LNCaP clone FGC (cell line): ENCODE measurements at regions not wholly inside any gene's neighbourhood (a gene's known extent, or its start where the extent isn't known, plus 50 kb on each side); places are given as distances from the start of the nearest gene placed in this dataset.

Source experiments
- DNase-seq: peaks from one replicate; pipeline ENCODE4 v3.0.0-alpha.2; 2011; ENCODE audit warnings: low read depth
- H3K4me3 ChIP-seq: 2 replicates; pipeline ENCODE4 v1.5.1; 2011; ENCODE audit warnings: mild to moderate bottlenecking, low read depth, low read length, control low read depth
- CTCF ChIP-seq: IDR thresholded peaks from 2 replicates; pipeline ENCODE4 v1.5.1; 2012; ENCODE audit warnings: mild to moderate bottlenecking; ENCODE audit not compliant: control insufficient read depth, insufficient read depth; ENCODE audit errors: extremely low read depth

DNA sequence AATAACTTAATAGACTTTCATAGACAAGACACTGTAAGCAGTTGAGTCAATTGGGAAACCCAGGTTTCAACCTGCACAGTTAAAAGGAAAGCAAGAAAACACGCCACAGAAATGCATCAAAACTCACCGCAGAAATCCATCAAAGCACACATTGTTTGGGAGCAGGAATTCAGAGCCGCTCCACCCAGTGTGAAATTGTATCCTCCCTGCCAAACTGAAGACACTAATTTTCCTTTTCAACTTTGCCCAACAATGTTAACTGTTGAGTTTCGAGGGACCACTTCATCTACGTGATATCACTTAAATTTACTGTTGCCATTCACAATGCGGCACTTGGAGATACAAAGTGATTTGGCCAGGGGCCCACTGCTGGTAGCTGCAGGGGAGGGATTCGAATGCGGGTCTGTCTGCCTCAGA, 92.7 kb downstream of the DACT2 start:
- H3K4me3 ChIP-seq: no peak overlapping the region
- no peak for TF ChIP-seq CTCF
- no peak for DNase-seq

GRCh38 chr6:168226061-168226752, 93.4 kb downstream of the DACT2 start:
- TF ChIP-seq CTCF: no peak
- DNase-seq: no peak
- no peak overlapping the region for H3K4me3 ChIP-seq

- no peak for DNase-seq
- no peak for TF ChIP-seq CTCF
- no peak overlapping the region for H3K4me3 ChIP-seq
Observed at GRCh38 chr6:168225471-168225911, 94.1 kb downstream of the DACT2 start.

- DNase-seq: no peak
- no peak overlapping the region for H3K4me3 ChIP-seq
- TF ChIP-seq CTCF: no peak
Observed at GRCh38 chr6:168223755-168224154, 95.8 kb downstream of the DACT2 start.

DNA sequence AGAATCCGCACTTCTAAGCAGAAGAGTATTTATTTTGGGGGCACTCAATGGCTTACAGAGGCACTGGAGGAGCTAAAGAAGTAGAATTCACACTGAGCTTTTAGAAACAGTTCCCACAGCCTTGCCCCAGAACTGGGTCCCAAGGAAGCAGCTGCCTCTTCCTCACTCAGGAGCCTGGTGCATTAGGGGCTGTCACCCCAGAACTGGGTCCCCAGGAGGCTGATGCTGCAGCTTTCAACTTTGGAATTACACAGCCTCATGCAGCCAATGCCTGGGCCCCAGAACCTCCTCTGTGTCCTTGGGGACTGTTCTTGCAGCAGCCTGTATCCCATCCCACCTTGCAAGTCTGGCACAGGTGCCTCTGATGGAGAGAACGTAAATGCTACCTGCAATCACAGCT, 96.4 kb downstream of the DACT2 start:
- no peak for DNase-seq
- no peak overlapping the region for H3K4me3 ChIP-seq
- TF ChIP-seq CTCF: no peak

DNA sequence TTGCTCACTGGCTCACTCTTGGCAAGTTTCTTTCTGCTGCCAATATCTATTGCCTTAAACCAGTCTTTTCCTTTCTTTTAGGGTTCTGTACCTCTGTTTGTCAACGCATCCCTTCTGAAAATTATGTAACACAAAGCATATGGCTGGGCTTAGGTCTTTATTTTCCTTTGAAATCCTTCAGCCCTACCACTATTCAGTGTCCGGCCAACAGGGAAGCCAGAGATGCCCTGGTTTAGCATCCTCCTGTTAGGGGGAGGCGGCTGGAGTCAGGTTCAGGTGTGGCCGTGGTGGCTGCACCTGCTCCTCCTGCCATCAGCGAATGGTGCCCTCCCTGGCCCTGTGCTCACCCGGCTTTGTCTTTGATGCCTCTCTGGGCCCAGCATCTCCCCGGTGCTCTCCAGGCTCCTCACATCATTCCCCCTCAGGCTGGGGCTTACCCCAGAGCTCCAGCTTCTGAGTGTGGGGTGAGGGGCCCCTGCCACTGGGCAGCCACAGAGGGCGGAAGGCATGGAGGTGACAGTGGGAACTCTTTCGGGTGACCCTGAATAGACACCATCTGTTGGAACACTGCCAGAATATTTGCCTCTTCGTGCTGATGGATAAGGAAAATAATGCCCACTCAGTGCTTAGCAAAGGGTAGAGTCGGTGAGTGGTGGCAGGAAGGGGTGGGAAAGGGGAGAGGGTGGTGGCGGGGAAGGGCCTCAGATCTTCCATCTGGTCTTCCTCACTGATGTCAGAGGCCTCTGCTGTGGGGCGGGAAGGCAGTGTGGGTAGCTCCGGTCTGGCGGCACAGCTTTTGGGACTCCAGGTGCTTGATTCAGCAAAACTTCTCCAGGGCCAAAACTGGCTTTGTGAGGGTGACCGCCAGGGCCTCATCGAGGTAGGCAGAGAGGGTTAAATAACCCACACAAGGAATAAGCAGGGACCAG, 97.2 kb downstream of the DACT2 start:
- DNase-seq: no peak
- H3K4me3 ChIP-seq: no peak overlapping the region
- TF ChIP-seq CTCF: no peak
